Cardiac muscle cell (in vitro differentiated cells and primary cell): ENCODE measurements at regions not wholly inside any gene's neighbourhood (a gene's known extent, or its start where the extent isn't known, plus 50 kb on each side); places are given as distances from the start of the nearest gene placed in this dataset.

Experiments used
- DNase-seq, 2 donors: peaks; one replicate each; pipeline versions ENCODE4 v3.0.0 to v3.0.0-alpha.2; 2010 to 2017; ENCODE audit warnings: low read depth in 1 of 2, low spot score in 1 of 2
- H3K27ac ChIP-seq: fragments of 200-600 bp; sonication (generic); 2 replicates; pipeline ENCODE4 v1.5.1; 2016
- H3K27me3 ChIP-seq: fragments of 200-600 bp; sonication (generic); 2 replicates; pipeline ENCODE4 v1.6.0; 2016; ENCODE audit warnings: control low read depth
- H3K36me3 ChIP-seq: fragments of 200-600 bp; sonication (generic); 2 replicates; pipeline ENCODE4 v1.5.1; 2016; ENCODE audit warnings: control low read depth
- H3K4me1 ChIP-seq: fragments of 200-600 bp; sonication (generic); 2 replicates; pipeline ENCODE4 v1.8.1; 2017; ENCODE audit warnings: low read depth, mild to moderate bottlenecking, mixed run types
- H3K4me3 ChIP-seq: fragments of 200-600 bp; sonication (generic); 2 replicates; pipeline ENCODE4 v1.5.1; 2016; ENCODE audit warnings: mild to moderate bottlenecking
- H3K9me3 ChIP-seq: fragments of 200-600 bp; sonication (generic); 2 replicates; pipeline ENCODE4 v1.5.1; 2017; ENCODE audit warnings: low read depth, mild to moderate bottlenecking, control low read depth
- TF ChIP-seq, protein P1 (sequence below): IDR thresholded peaks from 2 replicates; pipeline ENCODE4 v1.5.1; 2012; ENCODE audit warnings: low read depth, mild to moderate bottlenecking, low read length

DNA sequence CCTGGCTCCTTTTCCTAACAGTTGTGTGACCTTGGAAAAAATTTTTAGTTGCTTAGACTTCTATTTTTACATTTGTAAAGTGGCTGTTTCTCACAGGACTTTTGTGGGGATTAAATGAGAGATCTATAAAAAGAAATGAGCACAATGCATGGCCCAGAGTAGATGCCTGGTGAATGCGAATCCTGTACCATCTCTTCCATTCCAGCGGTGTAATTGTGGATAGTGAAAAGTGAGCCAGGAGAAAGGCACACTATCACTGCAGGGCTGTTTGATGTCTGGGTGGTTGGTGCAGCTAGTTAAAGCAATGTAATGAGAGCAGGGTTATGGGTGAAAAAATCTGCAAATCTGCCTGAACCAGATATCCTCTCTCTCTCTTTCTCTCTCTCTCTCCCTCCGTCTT is 347.5 kb upstream of the CITED2 start:
- no peaks in the 10 kb centered on the region for H3K36me3 ChIP-seq
- no peak overlapping the region for H3K4me3 ChIP-seq
- no peak overlapping the region for H3K27ac ChIP-seq
- TF ChIP-seq, protein P1, sequence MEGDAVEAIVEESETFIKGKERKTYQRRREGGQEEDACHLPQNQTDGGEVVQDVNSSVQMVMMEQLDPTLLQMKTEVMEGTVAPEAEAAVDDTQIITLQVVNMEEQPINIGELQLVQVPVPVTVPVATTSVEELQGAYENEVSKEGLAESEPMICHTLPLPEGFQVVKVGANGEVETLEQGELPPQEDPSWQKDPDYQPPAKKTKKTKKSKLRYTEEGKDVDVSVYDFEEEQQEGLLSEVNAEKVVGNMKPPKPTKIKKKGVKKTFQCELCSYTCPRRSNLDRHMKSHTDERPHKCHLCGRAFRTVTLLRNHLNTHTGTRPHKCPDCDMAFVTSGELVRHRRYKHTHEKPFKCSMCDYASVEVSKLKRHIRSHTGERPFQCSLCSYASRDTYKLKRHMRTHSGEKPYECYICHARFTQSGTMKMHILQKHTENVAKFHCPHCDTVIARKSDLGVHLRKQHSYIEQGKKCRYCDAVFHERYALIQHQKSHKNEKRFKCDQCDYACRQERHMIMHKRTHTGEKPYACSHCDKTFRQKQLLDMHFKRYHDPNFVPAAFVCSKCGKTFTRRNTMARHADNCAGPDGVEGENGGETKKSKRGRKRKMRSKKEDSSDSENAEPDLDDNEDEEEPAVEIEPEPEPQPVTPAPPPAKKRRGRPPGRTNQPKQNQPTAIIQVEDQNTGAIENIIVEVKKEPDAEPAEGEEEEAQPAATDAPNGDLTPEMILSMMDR: no peak
- no peaks in the 10 kb centered on the region for H3K27me3 ChIP-seq
- H3K4me1 ChIP-seq: peaks cover 7% of the 10 kb centered on the region
- H3K9me3 ChIP-seq: no peaks in the 10 kb centered on the region
- no peak for DNase-seq

DNA sequence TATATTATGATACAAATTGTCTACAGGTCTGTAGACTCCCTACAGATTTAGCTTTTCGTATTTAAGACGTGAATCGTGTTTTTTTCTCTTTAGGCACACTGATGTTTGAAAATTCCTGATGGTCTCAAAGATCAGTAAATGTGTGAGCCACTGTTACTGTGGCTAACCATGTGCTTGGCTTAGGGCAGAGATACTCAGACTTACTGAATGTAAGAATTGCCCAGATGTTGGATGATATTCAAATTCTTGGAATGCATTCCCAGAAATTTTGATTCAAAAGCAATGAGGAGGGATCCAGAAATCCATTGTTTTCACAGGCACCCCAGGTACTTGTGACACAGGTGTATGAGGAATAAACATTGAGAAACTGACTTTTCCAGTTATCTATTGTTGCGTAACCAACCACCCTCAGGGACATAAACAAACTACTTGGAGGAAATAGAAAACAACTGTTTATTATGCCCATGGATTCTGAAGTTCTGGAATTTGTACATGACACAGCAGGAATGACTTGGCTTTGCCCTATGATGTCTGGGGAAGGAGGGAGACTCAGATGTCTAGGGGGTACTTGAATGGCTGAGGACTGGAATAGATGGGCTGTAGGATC is 339.6 kb upstream of the CITED2 start:
- TF ChIP-seq, protein P1: no peak
- no peak for DNase-seq
- Histone ChIP-seq H3K9me3 (no peaks in the 10 kb centered on the region), H3K36me3 (no peaks in the 10 kb centered on the region), H3K27ac (no peak overlapping the region), H3K27me3 (no peaks in the 10 kb centered on the region), H3K4me1 (peaks cover 10% of the 10 kb centered on the region), H3K4me3 (no peak overlapping the region)

DNA sequence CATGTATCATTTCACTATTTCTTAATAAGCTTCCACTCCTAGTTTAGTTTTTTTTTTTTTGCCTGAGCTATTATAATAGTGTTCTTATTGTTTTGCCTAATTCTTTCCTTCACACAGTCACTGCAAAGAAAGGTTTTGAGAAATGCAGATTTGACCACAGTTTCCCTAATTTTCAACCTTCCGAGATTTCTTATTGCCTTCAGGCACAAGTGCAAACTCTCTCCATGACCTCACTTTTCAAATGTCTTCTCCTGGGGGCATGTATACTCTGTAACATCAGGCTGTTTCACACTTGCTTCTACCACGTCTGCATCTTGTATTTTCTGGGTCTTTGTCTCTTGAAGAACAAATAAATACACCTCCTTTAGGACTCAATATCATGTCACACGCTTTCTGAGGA is 339.0 kb upstream of the CITED2 start:
- H3K4me3 ChIP-seq: no peak overlapping the region
- no peak for DNase-seq
- no peaks in the 10 kb centered on the region for H3K9me3 ChIP-seq
- H3K27ac ChIP-seq: no peak overlapping the region
- H3K4me1 ChIP-seq: peaks cover 14% of the 10 kb centered on the region
- no peaks in the 10 kb centered on the region for H3K27me3 ChIP-seq
- TF ChIP-seq, protein P1: no peak
- no peaks in the 10 kb centered on the region for H3K36me3 ChIP-seq

DNA sequence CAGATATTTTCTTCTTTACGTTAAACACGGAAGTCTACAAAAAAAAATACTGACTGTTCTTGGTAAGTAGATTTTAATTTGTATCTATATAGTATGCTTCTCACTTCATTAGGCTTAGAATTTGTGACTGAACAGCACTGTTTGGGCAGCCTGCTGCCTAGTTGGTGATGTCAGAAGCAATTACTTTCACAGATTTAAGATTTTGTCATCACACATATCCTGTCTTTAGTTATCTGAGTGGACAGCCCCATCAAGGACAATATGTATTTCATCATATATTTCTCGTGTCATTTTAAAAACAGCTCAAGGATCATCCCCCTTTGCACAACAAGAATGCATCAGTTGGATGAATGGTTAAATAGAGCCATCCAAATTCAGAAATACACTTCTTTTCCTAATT is 338.4 kb upstream of the CITED2 start:
- peaks cover 18% of the 10 kb centered on the region for H3K4me1 ChIP-seq
- no peak overlapping the region for H3K4me3 ChIP-seq
- no peak overlapping the region for H3K27ac ChIP-seq
- no peaks in the 10 kb centered on the region for H3K36me3 ChIP-seq
- no peaks in the 10 kb centered on the region for H3K27me3 ChIP-seq
- no peak for DNase-seq
- TF ChIP-seq, protein P1: no peak
- no peaks in the 10 kb centered on the region for H3K9me3 ChIP-seq

DNA sequence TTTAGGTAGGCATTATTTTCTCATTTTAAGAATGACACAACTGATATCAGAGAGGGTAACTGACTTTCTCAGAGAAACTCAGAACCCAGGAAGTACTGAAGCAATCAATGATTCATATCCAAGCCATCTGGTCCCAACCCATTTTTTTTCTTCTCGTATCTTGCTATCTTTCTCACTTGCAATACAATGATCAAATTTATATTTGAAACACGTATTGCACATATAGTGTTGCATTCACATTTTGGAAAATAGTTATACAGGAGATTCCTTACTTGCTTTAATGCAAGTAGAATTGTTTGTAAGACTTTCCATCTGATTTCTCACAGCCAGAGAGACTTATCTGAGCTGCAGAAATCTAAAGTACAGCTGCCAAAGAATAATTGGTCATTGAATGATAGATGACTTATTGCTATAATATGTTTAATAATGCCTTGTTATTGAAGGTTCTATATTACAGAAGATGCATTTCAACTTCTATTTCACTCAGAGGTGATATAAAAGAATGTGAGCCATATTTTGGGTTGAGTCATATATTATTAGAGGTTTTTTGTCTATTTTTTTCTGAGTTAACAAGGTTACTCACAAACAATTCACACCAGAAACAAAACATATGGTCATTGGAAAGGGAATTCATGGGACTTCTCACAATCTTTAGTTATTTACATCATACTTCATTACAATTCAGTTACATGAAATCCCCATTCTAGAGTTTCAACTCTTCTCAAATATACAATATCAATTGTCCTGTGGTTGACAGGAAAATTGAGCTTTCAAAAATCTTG is 337.5 kb upstream of the CITED2 start:
- no peak overlapping the region for H3K27ac ChIP-seq
- H3K4me1 ChIP-seq: peaks cover 18% of the 10 kb centered on the region
- DNase-seq: peak in 1 of 2 donors; percentile 29
- H3K9me3 ChIP-seq: no peaks in the 10 kb centered on the region
- H3K4me3 ChIP-seq: no peak overlapping the region
- no peaks in the 10 kb centered on the region for H3K36me3 ChIP-seq
- no peaks in the 10 kb centered on the region for H3K27me3 ChIP-seq
- TF ChIP-seq, protein P1: no peak
